GM19468 (cell line): ENCODE measurements at regions not wholly inside any gene's neighbourhood (a gene's known extent, or its start where the extent isn't known, plus 50 kb on each side); places are given as distances from the start of the nearest gene placed in this dataset.

Experiments
- ATAC-seq: cut with Tn5 transposase; IDR thresholded peaks from one replicate; pipeline ENCODE4 v1.9.1; 2021; ENCODE audit warnings: mild to moderate bottlenecking, moderate library complexity, moderate number of reproducible peaks; ENCODE audit not compliant: unreplicated experiment; ENCODE audit errors: extremely low read depth

DNA sequence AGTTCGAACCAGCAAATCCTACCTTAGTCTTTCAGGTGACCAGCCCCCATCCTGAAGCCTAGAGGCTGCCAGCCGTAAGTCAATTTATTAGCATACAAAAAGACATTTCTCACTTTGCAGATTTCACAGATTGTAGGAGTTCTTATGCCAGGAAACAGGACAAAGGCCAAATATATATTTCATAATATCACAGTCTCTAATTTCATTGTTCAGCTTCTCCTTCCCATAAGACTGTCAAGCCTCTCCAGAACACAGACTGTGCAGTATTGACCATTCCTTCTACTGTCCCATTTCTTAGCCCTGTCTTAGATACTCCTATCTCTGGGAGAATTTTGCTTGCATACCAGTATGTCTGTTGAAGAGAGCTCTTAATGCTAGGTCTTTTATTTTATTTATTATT, 89.2 kb upstream of the RESF1 start:
- ATAC-seq: no peak

- ATAC-seq: no peak
These were observed 90.2 kb upstream of the RESF1 start for GRCh38 chr12:31868965-31869364.

- no peak for ATAC-seq
These were observed 91.9 kb upstream of the RESF1 start for GRCh38 chr12:31867292-31867691.

GRCh38 chr12:31866523-31866922, 92.7 kb upstream of the RESF1 start:
- no peak for ATAC-seq

DNA sequence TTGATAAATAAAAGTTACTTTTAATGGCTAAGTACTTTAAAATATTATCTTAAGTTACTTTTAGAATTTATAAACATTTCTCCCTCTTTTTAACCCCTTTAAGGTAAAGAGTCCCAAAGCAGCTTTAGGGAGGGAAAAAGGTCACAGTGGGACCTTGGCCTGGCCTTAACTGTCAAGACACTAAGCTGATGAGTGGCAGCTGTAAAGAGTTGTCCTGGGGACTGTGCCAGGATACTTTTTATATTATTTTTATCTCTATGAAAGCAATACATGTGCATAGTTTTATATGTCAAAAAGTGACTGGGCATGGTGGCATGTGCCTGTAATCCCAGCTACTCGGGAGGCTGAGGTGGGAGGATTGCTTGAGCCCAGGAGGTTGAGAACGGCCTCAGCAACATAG, 94.2 kb upstream of the RESF1 start:
- ATAC-seq: no peak

DNA sequence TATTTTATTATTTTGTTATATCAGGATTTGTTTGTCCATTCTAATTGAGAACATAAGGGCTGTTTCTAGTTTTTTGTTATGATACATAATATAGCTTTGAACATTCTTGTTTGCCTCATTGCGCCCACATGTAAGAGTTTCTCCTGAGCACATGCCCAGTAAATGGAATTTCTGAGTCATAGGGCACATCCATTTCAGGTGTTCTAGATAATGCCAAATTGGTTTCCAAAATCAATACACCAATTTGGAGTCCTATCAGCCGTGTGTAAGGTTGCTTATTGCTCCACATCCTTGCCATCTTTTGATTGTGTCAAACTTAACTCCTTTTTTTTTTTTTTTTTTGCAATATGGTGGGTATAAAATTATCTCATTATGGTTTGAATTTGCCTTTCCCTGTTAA, 97.9 kb upstream of the RESF1 start:
- ATAC-seq: no peak

- no peak for ATAC-seq
These were observed 98.8 kb upstream of the RESF1 start for GRCh38 chr12:31860401-31860800.

DNA sequence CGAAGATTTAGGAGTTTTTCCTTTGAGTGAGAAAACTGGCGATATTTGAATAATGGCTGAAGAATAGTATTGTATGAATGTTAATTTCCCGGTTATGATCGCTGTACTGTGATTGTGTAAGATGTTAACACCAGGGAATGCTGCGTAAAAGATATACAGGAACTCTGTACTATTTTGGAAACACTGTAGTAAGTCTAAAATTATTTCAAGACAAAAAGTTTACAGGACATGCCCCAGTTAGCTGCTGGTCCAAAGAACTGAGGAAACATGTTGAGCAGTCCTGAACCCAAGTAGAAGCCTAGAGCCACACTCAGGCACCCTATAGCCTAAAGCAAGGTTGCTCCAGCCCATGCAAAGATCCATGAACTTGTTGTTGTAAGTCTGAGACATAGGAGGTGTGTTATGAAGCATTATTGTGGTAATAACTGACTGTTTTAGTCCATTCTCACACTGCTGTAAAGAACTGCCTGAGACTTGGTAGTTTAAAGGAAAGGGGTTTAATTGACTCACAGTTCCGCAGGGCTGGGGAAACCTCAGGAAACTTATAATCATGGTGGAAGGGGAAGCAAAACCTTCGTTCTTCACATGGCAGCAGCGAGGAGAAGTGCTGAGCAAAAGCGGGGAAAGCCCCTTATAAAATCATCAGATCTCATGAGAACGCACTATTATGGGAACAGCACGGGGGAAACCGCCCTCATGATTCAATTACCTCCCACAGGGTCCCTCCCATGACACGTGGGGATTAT, 99.8 kb upstream of the RESF1 start:
- ATAC-seq: no peak

DNA sequence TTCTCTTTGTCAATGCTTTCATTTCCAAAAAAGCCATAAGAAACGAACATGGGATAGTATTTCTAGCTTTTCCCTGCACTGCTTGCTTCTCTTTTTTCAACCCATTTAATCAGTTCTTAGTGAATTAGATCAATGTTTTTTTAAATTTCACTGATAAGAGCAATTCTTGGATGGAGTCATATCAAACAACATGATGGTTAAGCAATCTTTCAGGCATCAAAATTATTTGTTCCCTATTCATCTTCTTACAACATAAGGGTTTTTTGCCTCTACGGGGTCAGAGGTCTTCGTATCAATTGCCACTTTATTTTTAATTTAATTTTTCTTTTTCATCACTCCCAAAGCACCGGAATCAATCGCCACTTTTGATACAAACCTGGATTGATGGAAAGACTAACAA, 103.8 kb upstream of the RESF1 start:
- ATAC-seq: no peak

GRCh38 chr12:31853977-31854376, 105.2 kb upstream of the RESF1 start:
- no peak for ATAC-seq

- ATAC-seq: no peak
These were observed 105.7 kb upstream of the RESF1 start for GRCh38 chr12:31853520-31853919.

- no peak for ATAC-seq
These were observed 108.9 kb upstream of the RESF1 start for GRCh38 chr12:31850268-31850667.

DNA sequence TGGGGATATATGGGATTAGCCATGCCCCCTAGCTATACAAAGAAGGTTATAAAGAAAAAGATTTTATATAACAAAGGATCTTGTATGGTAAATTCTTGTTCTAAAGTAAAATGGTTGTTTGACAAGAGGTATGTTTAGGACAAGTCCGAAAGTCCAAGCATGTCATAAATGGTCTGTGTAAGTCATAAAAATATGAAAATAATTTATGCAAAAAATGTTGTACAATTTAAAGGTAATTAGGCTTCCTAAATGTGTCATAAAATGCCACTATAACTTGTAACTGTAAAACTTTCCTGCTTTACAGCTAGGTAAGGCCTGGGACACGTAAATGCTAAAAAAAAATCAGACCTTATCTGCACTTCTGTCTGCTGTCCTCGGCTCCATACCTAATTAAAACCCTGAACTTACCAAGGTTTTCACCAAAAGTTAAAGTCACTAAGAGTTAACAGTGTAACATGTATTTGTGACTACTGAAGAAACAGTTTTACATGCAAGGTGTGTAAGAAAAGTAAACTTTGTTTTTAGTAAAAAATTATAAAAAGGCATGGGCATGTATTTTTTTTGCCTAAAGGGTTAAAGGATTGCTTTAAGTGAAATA, 110.0 kb upstream of the RESF1 start:
- ATAC-seq: no peak

DNA sequence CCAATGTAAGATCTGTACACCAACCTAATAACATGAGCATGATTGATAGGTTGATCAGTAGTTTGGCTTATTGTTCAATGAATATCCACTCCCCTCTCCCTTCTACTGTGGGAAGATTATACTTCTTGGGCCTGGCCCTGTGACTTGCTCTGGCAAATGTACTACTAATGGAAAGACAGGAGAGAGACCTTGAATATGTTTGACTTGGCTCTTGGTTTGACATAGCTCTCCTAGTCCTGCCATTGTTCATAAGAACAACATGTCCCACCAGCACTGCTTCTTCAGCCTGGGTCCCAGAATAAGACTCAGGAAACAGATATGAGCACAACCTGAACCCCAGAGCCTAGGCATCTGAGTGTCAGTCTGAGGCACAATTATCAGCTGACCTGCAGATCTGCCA, 112.8 kb upstream of the RESF1 start:
- ATAC-seq: no peak

DNA sequence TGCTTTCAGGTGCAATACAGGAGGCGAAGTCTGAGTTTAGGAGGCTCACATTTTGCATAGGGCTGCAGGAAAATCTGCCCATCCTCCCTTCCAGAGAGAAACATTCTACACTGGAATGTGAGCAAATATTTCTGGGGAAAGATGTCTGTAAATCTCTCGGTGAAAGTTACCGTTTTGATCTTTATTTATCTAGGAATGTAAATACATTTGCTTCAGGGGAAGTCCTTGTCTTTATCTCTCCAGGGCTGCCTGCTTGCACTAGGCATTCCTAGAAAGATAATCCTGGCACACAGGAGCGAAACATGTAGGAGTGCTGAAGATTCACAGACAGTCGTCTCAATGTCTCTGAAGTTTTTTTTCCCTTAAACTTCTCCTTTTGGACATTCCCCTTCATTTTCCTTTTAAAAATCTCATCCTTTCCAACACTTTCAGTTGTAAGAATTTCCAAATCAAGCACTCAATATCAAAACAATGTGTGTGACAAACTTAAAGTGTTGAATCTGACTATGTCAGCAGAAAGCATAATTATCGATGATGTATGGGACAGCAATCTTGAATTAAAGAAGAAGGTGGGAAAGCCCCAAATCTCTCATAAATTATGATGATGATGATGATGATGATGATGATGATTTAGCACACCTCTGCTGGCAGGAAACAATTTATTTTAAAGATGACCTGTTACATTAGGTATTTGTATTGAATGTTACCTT, 113.4 kb upstream of the RESF1 start:
- no peak for ATAC-seq

- ATAC-seq: no peak
These were observed 114.7 kb upstream of the AMN1 start for GRCh38 chr12:31843398-31844095.

- no peak for ATAC-seq
These were observed 109.1 kb upstream of the AMN1 start for GRCh38 chr12:31837913-31838312.

DNA sequence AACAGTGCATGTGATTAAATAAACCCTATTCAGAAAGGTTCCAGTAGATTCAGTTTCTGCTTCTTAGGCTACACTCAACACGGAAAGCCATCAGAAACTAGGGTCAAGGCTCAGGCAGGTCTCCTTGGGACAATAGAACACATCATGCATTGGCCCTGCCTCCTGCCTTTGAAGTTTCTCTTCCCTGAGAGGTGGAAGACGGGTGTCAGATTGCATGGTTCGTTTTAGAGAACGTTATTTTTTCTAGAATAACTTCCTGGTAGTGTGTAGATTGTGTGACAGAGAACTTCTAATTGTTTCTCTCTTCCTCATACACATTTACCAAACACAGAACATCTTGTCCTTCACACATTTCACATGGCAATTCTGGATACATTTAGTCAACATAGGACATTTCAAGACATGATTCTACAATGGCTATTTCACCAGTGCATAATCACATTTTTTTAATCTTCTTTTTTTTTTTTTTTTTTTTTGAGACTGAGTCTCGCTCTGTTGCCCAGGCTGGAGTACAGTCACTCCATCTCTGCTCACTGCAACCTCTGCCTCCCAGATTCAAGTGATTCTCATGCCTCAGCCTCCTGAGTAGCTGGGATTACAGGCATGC, 106.6 kb upstream of the AMN1 start:
- ATAC-seq: peak; percentile 43

DNA sequence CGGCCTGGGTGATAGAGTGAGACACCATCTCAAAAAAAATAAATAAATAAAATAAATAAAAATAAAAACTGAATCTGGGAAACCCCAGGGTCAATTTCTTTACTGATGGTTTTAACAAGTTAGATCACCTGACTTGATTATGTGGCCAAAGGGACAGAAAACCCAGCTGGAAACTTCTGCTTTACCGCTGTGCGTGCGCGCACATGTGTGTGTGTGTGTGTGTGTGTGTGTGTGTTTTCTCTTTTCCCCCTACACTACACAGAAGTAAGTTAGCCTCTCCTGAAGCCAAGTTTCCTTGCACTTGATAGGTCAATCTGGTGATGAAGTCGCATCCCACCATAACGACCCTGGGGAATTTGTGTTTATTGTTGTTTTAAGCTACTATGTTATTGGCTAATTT, 105.3 kb upstream of the AMN1 start:
- no peak for ATAC-seq
